SU-DHL-6 (cell line): ENCODE measurements at regions not wholly inside any gene's neighbourhood (a gene's known extent, or its start where the extent isn't known, plus 50 kb on each side); places are given as distances from the start of the nearest gene placed in this dataset.

Experiments used
- H2AFZ ChIP-seq: fragments of 200-600 bp; sonication (generic); 2 replicates; pipeline ENCODE4 v1.6.1; 2014; ENCODE audit warnings: low read depth, mild to moderate bottlenecking, moderate library complexity, mixed read lengths, antibody characterized with exemption, low read length; ENCODE audit not compliant: severe bottlenecking
- H3F3A ChIP-seq: fragments of 200-600 bp; shearing (Covaris generic); 2 replicates; pipeline ENCODE4 v1.6.0; 2016; ENCODE audit warnings: antibody characterized with exemption, mild to moderate bottlenecking; ENCODE audit not compliant: insufficient read depth
- H3K27ac ChIP-seq: fragments of 200-600 bp; sonication (generic); 2 replicates; pipeline ENCODE4 v1.5.1; 2016; ENCODE audit warnings: low read depth, mild to moderate bottlenecking, low read length, moderate library complexity, mixed read lengths
- H3K27me3 ChIP-seq: fragments of 200-600 bp; sonication (generic), shearing (Covaris generic); 2 replicates; pipeline ENCODE4 v1.6.0; 2014; ENCODE audit warnings: mild to moderate bottlenecking, low read length
- H3K36me3 ChIP-seq: fragments of 200-600 bp; sonication (generic); 2 replicates; pipeline ENCODE4 v1.6.1; 2014; ENCODE audit warnings: mild to moderate bottlenecking, low read length, mixed read lengths
- H3K4me2 ChIP-seq: fragments of 300-600, 200-600 bp; shearing (Covaris generic), sonication (generic); 2 replicates; pipeline ENCODE4 v1.6.0; 2014; ENCODE audit warnings: low read length, low read depth, mild to moderate bottlenecking; ENCODE audit not compliant: poor library complexity, severe bottlenecking
- H3K4me3 ChIP-seq: fragments of 200-600 bp; sonication (generic); 2 replicates; pipeline ENCODE4 v1.5.1; 2014; ENCODE audit warnings: antibody characterized with exemption, low read length, mild to moderate bottlenecking, mixed read lengths; ENCODE audit not compliant: insufficient read depth, poor library complexity, severe bottlenecking
- H3K79me2 ChIP-seq: fragments of 200-600 bp; sonication (generic); 2 replicates; pipeline ENCODE4 v1.6.1; 2014; ENCODE audit warnings: mild to moderate bottlenecking, low read length, moderate library complexity; ENCODE audit not compliant: insufficient read depth
- H3K9ac ChIP-seq: fragments of 200-600 bp; sonication (generic); 2 replicates; pipeline ENCODE4 v1.7.0; 2014; ENCODE audit warnings: mild to moderate bottlenecking, low read length
- H3K9me2 ChIP-seq: fragments of 200-600 bp; sonication (generic); replicated peaks from 2 replicates; pipeline ENCODE4 v1.6.1; 2014; ENCODE audit warnings: low read length; ENCODE audit not compliant: insufficient read depth
- H3K9me3 ChIP-seq: fragments of 200-600 bp; sonication (generic); 2 replicates; pipeline ENCODE4 v1.6.1; 2014; ENCODE audit warnings: low read length, mixed read lengths; ENCODE audit not compliant: insufficient read depth
- H4K20me1 ChIP-seq: fragments of 200-600 bp; sonication (generic); 2 replicates; pipeline ENCODE4 v1.6.1; 2014; ENCODE audit warnings: low read depth, mild to moderate bottlenecking, antibody characterized with exemption, low read length, moderate library complexity, mixed read lengths
- EZH2phosphoT487 ChIP-seq: fragments of 200-600 bp; sonication (generic), shearing (Covaris generic); conservative IDR thresholded peaks from 2 replicates; pipeline ENCODE4 v1.6.1; 2018; ENCODE audit warnings: mild to moderate bottlenecking, antibody characterized with exemption, low read length, moderate library complexity, mixed read lengths
- TF ChIP-seq, protein P1 (sequence below): fragments of 200-600 bp; sonication (generic); IDR thresholded peaks from one replicate; pipeline ENCODE4 v1.5.1; 2017; ENCODE audit warnings: antibody characterized with exemption, mild to moderate bottlenecking, low read length, moderate library complexity; ENCODE audit not compliant: insufficient read depth, poor library complexity, severe bottlenecking

DNA sequence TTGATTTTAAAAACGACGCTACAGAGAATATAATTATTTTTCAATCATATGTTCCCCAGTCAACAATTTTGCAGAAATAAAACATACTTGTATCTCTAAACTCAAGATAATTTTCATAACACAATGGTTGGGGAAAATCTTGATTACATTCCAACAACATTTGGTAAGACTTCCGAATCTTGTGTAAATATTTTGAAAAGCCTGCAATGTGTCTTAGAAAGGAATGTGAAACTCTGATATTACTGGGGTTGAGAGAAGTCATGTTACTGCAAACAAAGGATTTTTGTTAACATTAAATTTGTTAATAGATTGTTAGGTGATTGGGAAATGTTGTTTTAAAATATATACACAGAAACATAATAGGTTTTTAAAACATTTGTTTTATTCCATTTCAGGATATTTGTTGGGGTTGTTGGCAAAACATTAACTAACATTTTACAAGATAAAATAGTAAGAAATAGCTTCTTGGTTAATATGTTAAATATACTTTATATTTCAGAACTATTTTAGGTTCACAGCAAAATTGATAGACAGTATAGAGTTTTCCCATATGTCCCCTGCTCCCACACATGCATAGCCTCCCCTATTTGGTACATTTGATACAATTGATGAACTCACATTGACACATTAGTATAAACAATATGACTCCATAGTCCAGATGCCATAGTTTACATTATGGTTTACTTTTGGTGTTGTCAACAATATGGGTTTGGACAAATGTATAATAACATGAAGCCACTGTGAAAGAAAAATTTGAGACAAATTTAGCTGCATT lies 218.6 kb upstream of the FAM47A start:
- Histone ChIP-seq H3K36me3 (no peaks in the 10 kb centered on the region), H4K20me1 (no peaks in the 10 kb centered on the region), H3K4me2 (no peak overlapping the region), H3K79me2 (no peaks in the 10 kb centered on the region), H3K9ac (no peak overlapping the region), H3K9me2 (no peaks in the 10 kb centered on the region), H3K27me3 (no peaks in the 10 kb centered on the region), H3K9me3 (no peaks in the 10 kb centered on the region), H3K4me3 (no peak overlapping the region), H3F3A (no peaks in the 10 kb centered on the region), H3K27ac (no peak overlapping the region), H2AFZ (no peak overlapping the region)
- no peak for TF ChIP-seq EZH2phosphoT487
- TF ChIP-seq, protein P1, sequence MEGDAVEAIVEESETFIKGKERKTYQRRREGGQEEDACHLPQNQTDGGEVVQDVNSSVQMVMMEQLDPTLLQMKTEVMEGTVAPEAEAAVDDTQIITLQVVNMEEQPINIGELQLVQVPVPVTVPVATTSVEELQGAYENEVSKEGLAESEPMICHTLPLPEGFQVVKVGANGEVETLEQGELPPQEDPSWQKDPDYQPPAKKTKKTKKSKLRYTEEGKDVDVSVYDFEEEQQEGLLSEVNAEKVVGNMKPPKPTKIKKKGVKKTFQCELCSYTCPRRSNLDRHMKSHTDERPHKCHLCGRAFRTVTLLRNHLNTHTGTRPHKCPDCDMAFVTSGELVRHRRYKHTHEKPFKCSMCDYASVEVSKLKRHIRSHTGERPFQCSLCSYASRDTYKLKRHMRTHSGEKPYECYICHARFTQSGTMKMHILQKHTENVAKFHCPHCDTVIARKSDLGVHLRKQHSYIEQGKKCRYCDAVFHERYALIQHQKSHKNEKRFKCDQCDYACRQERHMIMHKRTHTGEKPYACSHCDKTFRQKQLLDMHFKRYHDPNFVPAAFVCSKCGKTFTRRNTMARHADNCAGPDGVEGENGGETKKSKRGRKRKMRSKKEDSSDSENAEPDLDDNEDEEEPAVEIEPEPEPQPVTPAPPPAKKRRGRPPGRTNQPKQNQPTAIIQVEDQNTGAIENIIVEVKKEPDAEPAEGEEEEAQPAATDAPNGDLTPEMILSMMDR: no peak

DNA sequence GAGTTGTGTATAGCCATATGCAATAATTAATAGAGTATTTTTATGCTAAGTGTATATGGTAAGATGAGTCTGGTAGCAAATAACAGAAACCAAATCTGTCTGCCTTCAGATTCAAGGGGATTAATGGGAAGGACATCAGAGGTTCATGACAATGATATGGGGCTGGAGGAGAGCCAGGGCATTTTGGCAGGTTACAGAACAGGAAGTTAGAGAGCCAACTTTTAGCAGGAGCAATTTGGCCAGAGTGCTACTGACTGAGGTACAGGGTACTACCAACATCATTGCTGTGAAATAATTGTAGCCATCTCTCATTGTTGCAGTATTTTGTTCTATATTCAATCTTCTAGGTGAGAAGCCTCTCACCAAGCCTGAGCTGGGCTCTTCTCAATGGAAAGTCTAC lies 210.9 kb upstream of the FAM47A start:
- no peaks in the 10 kb centered on the region for H3K9me3 ChIP-seq
- H3K9me2 ChIP-seq: no peaks in the 10 kb centered on the region
- no peaks in the 10 kb centered on the region for H3F3A ChIP-seq
- no peak overlapping the region for H3K4me3 ChIP-seq
- no peaks in the 10 kb centered on the region for H3K79me2 ChIP-seq
- TF ChIP-seq, protein P1: no peak
- TF ChIP-seq EZH2phosphoT487: no peak
- no peak overlapping the region for H3K27ac ChIP-seq
- H3K9ac ChIP-seq: no peak overlapping the region
- H2AFZ ChIP-seq: no peak overlapping the region
- H3K36me3 ChIP-seq: no peaks in the 10 kb centered on the region
- H3K27me3 ChIP-seq: no peaks in the 10 kb centered on the region
- no peaks in the 10 kb centered on the region for H4K20me1 ChIP-seq
- H3K4me2 ChIP-seq: no peak overlapping the region

DNA sequence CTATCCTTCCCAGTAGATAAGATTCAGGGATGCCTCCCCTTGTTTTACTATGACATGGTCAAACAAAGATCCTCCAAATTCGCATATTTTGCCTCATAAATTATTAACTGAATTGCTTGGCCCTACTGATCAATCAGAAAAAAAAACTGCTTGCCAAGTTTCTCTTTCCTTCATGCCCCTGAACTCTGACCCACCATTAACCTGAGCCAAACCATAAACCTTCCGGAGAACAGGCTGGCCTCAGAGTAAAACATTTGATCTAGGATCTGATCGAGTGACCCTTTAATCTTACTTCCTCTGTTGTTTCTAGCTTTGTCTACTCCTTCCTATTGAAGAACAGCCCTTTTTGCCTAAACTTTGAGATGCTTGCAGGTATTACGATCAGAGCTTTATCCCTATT lies 209.7 kb upstream of the FAM47A start:
- H3K4me2 ChIP-seq: no peak overlapping the region
- no peaks in the 10 kb centered on the region for H4K20me1 ChIP-seq
- H3K9me3 ChIP-seq: no peaks in the 10 kb centered on the region
- H3K9me2 ChIP-seq: no peaks in the 10 kb centered on the region
- TF ChIP-seq EZH2phosphoT487: no peak
- TF ChIP-seq, protein P1: no peak
- H3K27ac ChIP-seq: no peak overlapping the region
- H3F3A ChIP-seq: no peaks in the 10 kb centered on the region
- no peak overlapping the region for H3K4me3 ChIP-seq
- no peak overlapping the region for H2AFZ ChIP-seq
- no peaks in the 10 kb centered on the region for H3K36me3 ChIP-seq
- no peak overlapping the region for H3K9ac ChIP-seq
- H3K79me2 ChIP-seq: no peaks in the 10 kb centered on the region
- no peaks in the 10 kb centered on the region for H3K27me3 ChIP-seq
